ENCODE measurements at regions not wholly inside any gene's neighbourhood (a gene's known extent, or its start where the extent isn't known, plus 50 kb on each side); places are given as distances from the start of the nearest gene placed in this dataset.

GRCh38 chr4:19969492-19969891 lies 282.2 kb upstream of the SLIT2 start:
- 66 to 79% methylated on average over 2 of the region's 2 CpGs for WGBS, 2 donors (ENCODE audit: low coverage in 1 of 2)
- DNase-seq, result no peak
- Histone ChIP-seq H3K9me3 (no peaks in the 10 kb centered on the region), H3K27me3 (no peaks in the 10 kb centered on the region), H3K4me1 (no peaks in the 10 kb centered on the region), H3K27ac (no peak overlapping the region), H3K36me3 (no peaks in the 10 kb centered on the region), H3K4me3 (no peak overlapping the region)
- in situ Hi-C loops (cut with MboI; ENCODE audit: low pct_ligation_motif_present in 1 of 4, low pct_unique_long_range_greater_than_20kb in 1 of 4, low sequenced_read_pairs in 3 of 4) (no loop called here), intact Hi-C loops (cut with DNase I; ENCODE audit: low total_unique reads) (no loop called here)
- TF ChIP-seq, protein P1, sequence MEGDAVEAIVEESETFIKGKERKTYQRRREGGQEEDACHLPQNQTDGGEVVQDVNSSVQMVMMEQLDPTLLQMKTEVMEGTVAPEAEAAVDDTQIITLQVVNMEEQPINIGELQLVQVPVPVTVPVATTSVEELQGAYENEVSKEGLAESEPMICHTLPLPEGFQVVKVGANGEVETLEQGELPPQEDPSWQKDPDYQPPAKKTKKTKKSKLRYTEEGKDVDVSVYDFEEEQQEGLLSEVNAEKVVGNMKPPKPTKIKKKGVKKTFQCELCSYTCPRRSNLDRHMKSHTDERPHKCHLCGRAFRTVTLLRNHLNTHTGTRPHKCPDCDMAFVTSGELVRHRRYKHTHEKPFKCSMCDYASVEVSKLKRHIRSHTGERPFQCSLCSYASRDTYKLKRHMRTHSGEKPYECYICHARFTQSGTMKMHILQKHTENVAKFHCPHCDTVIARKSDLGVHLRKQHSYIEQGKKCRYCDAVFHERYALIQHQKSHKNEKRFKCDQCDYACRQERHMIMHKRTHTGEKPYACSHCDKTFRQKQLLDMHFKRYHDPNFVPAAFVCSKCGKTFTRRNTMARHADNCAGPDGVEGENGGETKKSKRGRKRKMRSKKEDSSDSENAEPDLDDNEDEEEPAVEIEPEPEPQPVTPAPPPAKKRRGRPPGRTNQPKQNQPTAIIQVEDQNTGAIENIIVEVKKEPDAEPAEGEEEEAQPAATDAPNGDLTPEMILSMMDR (IDR thresholded peaks at IDR 0.05), result no peak
- TF ChIP-seq POLR2A (IDR thresholded peaks at IDR 0.05) (no peak), EP300 (IDR thresholded peaks at IDR 0.05; ENCODE audit: low read depth) (no peak), POLR2AphosphoS5 (IDR thresholded peaks at IDR 0.05) (no peak)

GRCh38 chr4:19961091-19961490 lies 290.6 kb upstream of the SLIT2 start:
- 77 to 81% methylated on average over 1 of the region's 1 CpG for WGBS, 2 donors (ENCODE audit: low coverage in 1 of 2)
- Histone ChIP-seq H3K4me3 (no peak overlapping the region), H3K27me3 (no peaks in the 10 kb centered on the region), H3K9me3 (no peaks in the 10 kb centered on the region), H3K4me1 (no peaks in the 10 kb centered on the region), H3K27ac (no peak overlapping the region), H3K36me3 (no peaks in the 10 kb centered on the region)
- in situ Hi-C loops (cut with MboI; ENCODE audit: low pct_ligation_motif_present in 1 of 4, low pct_unique_long_range_greater_than_20kb in 1 of 4, low sequenced_read_pairs in 3 of 4), result no loop called here
- intact Hi-C loops (cut with DNase I; ENCODE audit: low total_unique reads), result no loop called here
- DNase-seq, result no peak
- TF ChIP-seq POLR2AphosphoS5 (IDR thresholded peaks at IDR 0.05) (no peak), EP300 (IDR thresholded peaks at IDR 0.05; ENCODE audit: low read depth) (no peak), POLR2A (IDR thresholded peaks at IDR 0.05) (no peak)
- TF ChIP-seq, protein P1 (IDR thresholded peaks at IDR 0.05), result no peak

GRCh38 chr4:19958848-19959247 lies 292.9 kb upstream of the SLIT2 start:
- no peaks in the 10 kb centered on the region for H3K9me3 ChIP-seq
- H3K4me1 ChIP-seq, result no peaks in the 10 kb centered on the region
- H3K27me3 ChIP-seq, result no peaks in the 10 kb centered on the region
- WGBS, 2 donors (ENCODE audit: low coverage in 1 of 2), result 90 to 92% methylated on average over 2 of the region's 2 CpGs
- DNase-seq, result no peak
- in situ Hi-C loops (cut with MboI; ENCODE audit: low pct_ligation_motif_present in 1 of 4, low pct_unique_long_range_greater_than_20kb in 1 of 4, low sequenced_read_pairs in 3 of 4), result no loop called here
- no peak overlapping the region for H3K27ac ChIP-seq
- intact Hi-C loops (cut with DNase I; ENCODE audit: low total_unique reads), result no loop called here
- H3K4me3 ChIP-seq, result no peak overlapping the region
- no peaks in the 10 kb centered on the region for H3K36me3 ChIP-seq
- TF ChIP-seq POLR2A (IDR thresholded peaks at IDR 0.05), result no peak
- TF ChIP-seq, protein P1 (IDR thresholded peaks at IDR 0.05), result no peak

DNA sequence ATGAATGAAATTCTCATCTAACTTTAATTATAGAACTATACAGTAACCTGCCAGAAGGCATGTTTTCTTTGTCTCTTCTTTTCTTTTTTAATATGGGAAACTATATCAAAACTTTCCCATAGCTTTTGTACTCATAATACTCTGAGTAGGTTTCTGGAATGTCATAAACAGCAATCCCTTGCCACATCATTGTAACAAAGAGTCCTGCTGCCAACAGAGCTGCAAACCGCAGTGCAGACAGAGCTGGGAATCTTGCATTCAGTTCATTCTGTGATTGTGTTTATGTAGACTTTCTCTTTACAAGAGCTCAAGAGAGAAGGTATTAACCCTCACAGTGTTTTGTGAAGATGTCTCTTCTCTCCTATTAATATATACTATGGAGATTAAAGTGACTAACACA lies 304.4 kb upstream of the SLIT2 start:
- H3K36me3 ChIP-seq, result no peaks in the 10 kb centered on the region
- no peak for DNase-seq
- H3K4me3 ChIP-seq, result no peak overlapping the region
- H3K27me3 ChIP-seq, result no peaks in the 10 kb centered on the region
- 56 to 64% methylated on average over 1 of the region's 1 CpG for WGBS, 2 donors (ENCODE audit: low coverage in 1 of 2)
- TF ChIP-seq, protein P1 (IDR thresholded peaks at IDR 0.05), result no peak
- TF ChIP-seq POLR2A (IDR thresholded peaks at IDR 0.05) (no peak), POLR2AphosphoS5 (IDR thresholded peaks at IDR 0.05) (no peak), EP300 (IDR thresholded peaks at IDR 0.05; ENCODE audit: low read depth) (no peak)
- H3K9me3 ChIP-seq, result no peaks in the 10 kb centered on the region
- no peak overlapping the region for H3K27ac ChIP-seq
- intact Hi-C loops (cut with DNase I; ENCODE audit: low total_unique reads) (no loop called here), in situ Hi-C loops (cut with MboI; ENCODE audit: low pct_ligation_motif_present in 1 of 4, low pct_unique_long_range_greater_than_20kb in 1 of 4, low sequenced_read_pairs in 3 of 4) (no loop called here)
- no peaks in the 10 kb centered on the region for H3K4me1 ChIP-seq

Data from transverse colon (tissue), 4 donors.